Gastrocnemius medialis (tissue), 4 donors: ENCODE measurements at regions not wholly inside any gene's neighbourhood (a gene's known extent, or its start where the extent isn't known, plus 50 kb on each side); places are given as distances from the start of the nearest gene placed in this dataset.

ENCODE experiments used
- ATAC-seq, 2 donors: fragments of 150-250 bp; one replicate each; pipeline ENCODE4 v1.9.1; 2016
- DNase-seq, 2 donors: peaks; one replicate each; pipeline ENCODE4 v3.0.0-alpha.2; 2019
- H3K27ac ChIP-seq, 4 donors: fragments of 200-600 bp; sonication (generic); 1 replicate in 1 of 4; 2 replicates in 3 of 4; pipeline ENCODE4 v1.5.1; 2016 to 2018; ENCODE audit warnings: mild to moderate bottlenecking in 2 of 4, moderate library complexity in 1 of 4
- H3K27me3 ChIP-seq, 3 donors: fragments of 200-600 bp; sonication (generic) in 2 of 3; 1 replicate in 1 of 3; 2 replicates in 2 of 3; pipeline versions ENCODE4 v1.5.1 to v1.6.0; 2016 to 2019; ENCODE audit warnings: mild to moderate bottlenecking in 1 of 3, moderate library complexity in 1 of 3
- H3K36me3 ChIP-seq, 2 donors: fragments of 200-600 bp; sonication (generic) in 1 of 2; one replicate each; pipeline ENCODE4 v1.5.1; 2017 to 2018
- H3K4me1 ChIP-seq, 2 donors: fragments of 200-600 bp; sonication (generic) in 1 of 2; one replicate each; pipeline ENCODE4 v1.5.1; 2016 to 2017; ENCODE audit warnings: mild to moderate bottlenecking in 2 of 2
- H3K4me3 ChIP-seq, 4 donors: fragments of 200-600 bp; sonication (generic) in 3 of 4; 1 replicate in 1 of 4; 2 replicates in 3 of 4; pipeline ENCODE4 v1.5.1; 2016 to 2019; ENCODE audit warnings: mild to moderate bottlenecking in 2 of 4
- H3K9me3 ChIP-seq, 3 donors: fragments of 200-600 bp; sonication (generic) in 2 of 3; 1 replicate in 1 of 3; 2 replicates in 2 of 3; pipeline ENCODE4 v1.5.1; 2016 to 2019
- POLR2A ChIP-seq, 2 donors: fragments of 450-650 bp; IDR thresholded peaks; one replicate each; pipeline ENCODE4 v1.6.1; 2017; ENCODE audit warnings: antibody characterized with exemption in 2 of 2, mild to moderate bottlenecking in 2 of 2, moderate library complexity in 2 of 2
- in situ Hi-C, 4 donors: fragments of 200-750 bp; cut with MboI; loops; one replicate each; pipeline versions ENCODE4 v1.15.0 to v1.8.0; 2017; ENCODE audit warnings: low sequenced_read_pairs in 4 of 4
- intact Hi-C: fragments of 100-400 bp; cut with DNase I; formaldehyde crosslinking; loops from one replicate; pipeline ENCODE4 v1.15.1; 2023; ENCODE audit warnings: low total_unique reads
- TF ChIP-seq, protein P1 (sequence below), 5 experiments: fragments of 450-650 bp in 3 of 5; fragments of 200-600 bp in 2 of 5; sonication (generic) in 2 of 5; IDR thresholded peaks in 4 of 5; conservative IDR thresholded peaks in 1 of 5; 1 replicate in 4 of 5; 2 replicates in 1 of 5; pipeline ENCODE4 v1.5.1; 2016 to 2019; ENCODE audit warnings: antibody characterized with exemption in 5 of 5, mild to moderate bottlenecking in 3 of 5, moderate library complexity in 3 of 5

DNA sequence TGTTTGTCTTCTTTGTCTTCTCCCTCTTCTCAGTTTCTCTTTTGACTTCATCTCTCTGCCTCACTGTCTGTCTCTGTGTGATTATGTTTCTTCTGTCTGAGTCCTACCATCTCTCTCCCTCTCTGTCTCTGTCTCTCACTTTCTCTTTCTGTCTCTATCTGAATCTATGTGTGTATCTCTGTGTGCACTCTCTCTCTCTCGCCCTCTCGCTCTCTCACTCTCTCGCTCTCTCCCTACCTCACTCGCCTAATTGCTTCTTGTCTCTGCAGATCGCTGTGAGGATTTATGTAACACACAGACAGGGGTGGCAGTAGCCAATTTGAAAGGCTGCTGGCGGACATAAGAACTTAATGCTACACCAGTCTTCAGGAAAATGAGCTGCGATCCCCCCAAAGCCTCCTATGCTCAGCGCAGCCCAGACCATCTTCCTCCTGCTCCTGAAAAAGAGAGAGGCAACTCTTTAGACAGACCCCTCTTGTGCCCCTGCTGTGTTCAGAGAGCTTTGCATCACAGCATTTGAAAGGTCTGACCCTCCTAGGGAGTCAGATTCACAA lies 140.9 kb downstream of the CCT6B start:
- no peak for DNase-seq
- Histone ChIP-seq H3K4me1 (no peaks in the 10 kb centered on the region), H3K4me3 (no peak overlapping the region), H3K36me3 (no peaks in the 10 kb centered on the region), H3K27ac (no peak overlapping the region), H3K9me3 (no peaks in the 10 kb centered on the region), H3K27me3 (no peaks in the 10 kb centered on the region)
- in situ Hi-C loops = loop anchor here in 1 of 4 donors (25.0 kb wide), 1 partner anchor 92 kb away; no protein-coding TSS in a partner anchor
- no peak for TF ChIP-seq POLR2A (IDR thresholded peaks at IDR 0.05)
- TF ChIP-seq, protein P1, sequence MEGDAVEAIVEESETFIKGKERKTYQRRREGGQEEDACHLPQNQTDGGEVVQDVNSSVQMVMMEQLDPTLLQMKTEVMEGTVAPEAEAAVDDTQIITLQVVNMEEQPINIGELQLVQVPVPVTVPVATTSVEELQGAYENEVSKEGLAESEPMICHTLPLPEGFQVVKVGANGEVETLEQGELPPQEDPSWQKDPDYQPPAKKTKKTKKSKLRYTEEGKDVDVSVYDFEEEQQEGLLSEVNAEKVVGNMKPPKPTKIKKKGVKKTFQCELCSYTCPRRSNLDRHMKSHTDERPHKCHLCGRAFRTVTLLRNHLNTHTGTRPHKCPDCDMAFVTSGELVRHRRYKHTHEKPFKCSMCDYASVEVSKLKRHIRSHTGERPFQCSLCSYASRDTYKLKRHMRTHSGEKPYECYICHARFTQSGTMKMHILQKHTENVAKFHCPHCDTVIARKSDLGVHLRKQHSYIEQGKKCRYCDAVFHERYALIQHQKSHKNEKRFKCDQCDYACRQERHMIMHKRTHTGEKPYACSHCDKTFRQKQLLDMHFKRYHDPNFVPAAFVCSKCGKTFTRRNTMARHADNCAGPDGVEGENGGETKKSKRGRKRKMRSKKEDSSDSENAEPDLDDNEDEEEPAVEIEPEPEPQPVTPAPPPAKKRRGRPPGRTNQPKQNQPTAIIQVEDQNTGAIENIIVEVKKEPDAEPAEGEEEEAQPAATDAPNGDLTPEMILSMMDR (IDR thresholded peaks at IDR 0.05 in 4 of 5, conservative IDR thresholded peaks at IDR 0.05 in 1 of 5) = no peak
- intact Hi-C loops = no loop called here
- no peak for ATAC-seq

DNA sequence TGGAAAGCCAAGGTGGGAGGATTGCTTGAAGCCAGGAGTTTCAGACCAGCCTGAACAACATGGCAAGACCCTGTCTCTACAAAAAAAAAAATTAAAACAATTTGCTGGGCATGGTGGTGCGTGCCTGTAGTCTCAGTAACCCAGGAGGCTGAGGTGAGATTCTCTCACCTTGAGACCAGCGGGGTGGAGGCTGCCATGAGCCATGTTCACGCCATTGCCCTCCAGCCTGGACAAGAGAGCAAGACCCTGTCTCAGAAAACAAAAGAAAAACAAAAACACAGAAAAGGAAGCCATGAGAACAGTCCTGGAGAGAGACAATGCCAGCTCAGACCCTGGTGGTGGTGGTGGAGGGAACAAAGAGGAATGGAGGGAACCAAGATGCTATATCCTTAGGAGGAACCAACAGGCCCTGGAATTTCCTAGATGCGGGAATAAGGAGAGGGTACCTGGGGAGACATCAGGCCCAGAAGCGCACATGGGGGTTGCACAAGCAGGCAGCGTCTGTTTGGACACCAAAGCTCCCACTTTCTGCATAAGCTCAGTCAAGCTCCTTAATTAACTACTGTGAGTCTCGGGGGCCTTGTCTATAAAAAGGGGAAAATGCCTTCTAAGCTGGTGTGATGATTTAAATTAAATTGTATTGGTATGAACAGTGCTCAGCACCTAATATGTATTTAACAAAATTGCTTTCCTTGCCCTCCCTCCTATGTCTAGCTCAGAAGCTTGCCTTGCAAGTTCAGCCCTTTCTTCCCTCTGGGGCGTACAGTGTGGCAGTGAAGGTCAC lies 143.8 kb downstream of the CCT6B start:
- intact Hi-C loops = no loop called here

GRCh38 chr17:34816848-34817247 lies 144.4 kb downstream of the CCT6B start:
- H3K4me1 ChIP-seq = no peaks in the 10 kb centered on the region
- H3K27ac ChIP-seq = no peak overlapping the region
- DNase-seq = no peak
- H3K9me3 ChIP-seq = no peaks in the 10 kb centered on the region
- H3K4me3 ChIP-seq = no peak overlapping the region
- in situ Hi-C loops (loop anchor here in 1 of 4 donors (25.0 kb wide), 1 partner anchor 95 kb away; no protein-coding TSS in a partner anchor), intact Hi-C loops (no loop called here)
- no peaks in the 10 kb centered on the region for H3K36me3 ChIP-seq
- no peak for ATAC-seq
- TF ChIP-seq, protein P1 (IDR thresholded peaks at IDR 0.05 in 4 of 5, conservative IDR thresholded peaks at IDR 0.05 in 1 of 5) = no peak
- no peak for TF ChIP-seq POLR2A (IDR thresholded peaks at IDR 0.05)
- H3K27me3 ChIP-seq = no peaks in the 10 kb centered on the region

More for the DNA sequence above, 143.8 kb downstream of the CCT6B start:
- ATAC-seq (no peak), DNase-seq (no peak)
- H3K36me3 ChIP-seq = no peaks in the 10 kb centered on the region
- H3K27me3 ChIP-seq = no peaks in the 10 kb centered on the region
- H3K9me3 ChIP-seq = no peaks in the 10 kb centered on the region
- H3K27ac ChIP-seq = no peak overlapping the region
- TF ChIP-seq, protein P1 (IDR thresholded peaks at IDR 0.05 in 4 of 5, conservative IDR thresholded peaks at IDR 0.05 in 1 of 5) = no peak
- no peak for TF ChIP-seq POLR2A (IDR thresholded peaks at IDR 0.05)
- in situ Hi-C loops = loop anchor here in 1 of 4 donors (25.0 kb wide), 1 partner anchor 95 kb away; no protein-coding TSS in a partner anchor
- no peaks in the 10 kb centered on the region for H3K4me1 ChIP-seq
- H3K4me3 ChIP-seq = no peak overlapping the region

DNA sequence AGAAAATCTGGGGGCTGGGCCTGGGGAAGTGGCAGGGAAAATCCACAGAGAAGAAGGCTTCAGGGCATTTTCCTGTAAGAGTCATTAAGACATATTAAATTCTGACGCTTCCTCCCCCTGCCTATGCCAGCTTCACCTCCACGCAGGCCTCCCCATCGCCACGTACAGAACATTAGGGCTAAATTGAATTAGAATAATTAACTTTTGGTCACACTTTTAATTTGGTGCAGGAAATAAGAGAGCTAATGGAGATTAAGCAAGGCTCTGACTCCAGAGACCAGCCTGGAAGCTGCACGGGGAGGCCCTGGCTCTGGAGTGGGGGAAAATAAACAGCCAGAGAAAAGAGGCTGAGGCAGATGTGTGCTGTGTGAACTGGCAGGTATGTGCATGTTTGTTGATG lies 148.0 kb downstream of the CCT6B start:
- no peak overlapping the region for H3K27ac ChIP-seq
- no peak overlapping the region for H3K4me3 ChIP-seq
- H3K9me3 ChIP-seq = no peaks in the 10 kb centered on the region
- TF ChIP-seq, protein P1 (IDR thresholded peaks at IDR 0.05 in 4 of 5, conservative IDR thresholded peaks at IDR 0.05 in 1 of 5) = no peak
- no peak for TF ChIP-seq POLR2A (IDR thresholded peaks at IDR 0.05)
- no peaks in the 10 kb centered on the region for H3K27me3 ChIP-seq
- in situ Hi-C loops = loop anchor here in 1 of 4 donors (25.0 kb wide), 1 partner anchor 99 kb away; no protein-coding TSS in a partner anchor
- no peaks in the 10 kb centered on the region for H3K4me1 ChIP-seq
- intact Hi-C loops = no loop called here
- DNase-seq = no peak
- H3K36me3 ChIP-seq = no peaks in the 10 kb centered on the region
- no peak for ATAC-seq
